GM19372 (cell line): ENCODE measurements at regions not wholly inside any gene's neighbourhood (a gene's known extent, or its start where the extent isn't known, plus 50 kb on each side); places are given as distances from the start of the nearest gene placed in this dataset.
"Not testable (repeated sequence)": the region's sequence is repeated elsewhere in the genome, so short reads cannot be mapped to it uniquely, and the experiment has no call there.

Source experiments
- ATAC-seq: cut with Tn5 transposase; IDR thresholded peaks from one replicate; pipeline ENCODE4 v1.9.1; 2021; ENCODE audit warnings: mild to moderate bottlenecking, low read depth, moderate library complexity; ENCODE audit not compliant: unreplicated experiment

- ATAC-seq = no peak
Observed at GRCh38 chr19:28642787-28643683, 569.9 kb downstream of the UQCRFS1 start.

GRCh38 chr19:28641395-28641794 is 571.6 kb downstream of the UQCRFS1 start:
- ATAC-seq = no peak

- ATAC-seq = no peak
Observed at GRCh38 chr19:28640506-28640905, 572.4 kb downstream of the UQCRFS1 start.

- no peak for ATAC-seq
Observed at GRCh38 chr19:28638445-28638844, 574.5 kb downstream of the UQCRFS1 start.

- ATAC-seq = no peak
Observed at GRCh38 chr19:28636706-28637105, 576.2 kb downstream of the UQCRFS1 start.

GRCh38 chr19:28636016-28636629 is 576.8 kb downstream of the UQCRFS1 start:
- no peak for ATAC-seq

- ATAC-seq = no peak
Observed at GRCh38 chr19:28634837-28635236, 578.1 kb downstream of the UQCRFS1 start.

GRCh38 chr19:28634019-28634328 is 579.0 kb downstream of the UQCRFS1 start:
- no peak for ATAC-seq

- no peak for ATAC-seq
Observed at GRCh38 chr19:28633319-28634018, 579.5 kb downstream of the UQCRFS1 start.

GRCh38 chr19:28632371-28633080 is 580.4 kb downstream of the UQCRFS1 start:
- no peak for ATAC-seq

GRCh38 chr19:28631961-28632360 is 581.0 kb downstream of the UQCRFS1 start:
- ATAC-seq = no peak

- ATAC-seq = no peak
Observed at GRCh38 chr19:28627669-28628068, 585.3 kb downstream of the UQCRFS1 start.

- not testable (repeated sequence) for ATAC-seq
Observed at GRCh38 chr19:28626407-28626806, 586.5 kb downstream of the UQCRFS1 start.

- ATAC-seq = no peak
Observed at GRCh38 chr19:28619816-28620429, 593.0 kb downstream of the UQCRFS1 start.

- no peak for ATAC-seq
Observed at GRCh38 chr19:28618504-28618903, 594.4 kb downstream of the UQCRFS1 start.

- ATAC-seq = no peak
Observed at GRCh38 chr19:28615966-28616365, 597.0 kb downstream of the UQCRFS1 start.

GRCh38 chr19:28615546-28615916 is 597.4 kb downstream of the UQCRFS1 start:
- ATAC-seq = no peak

GRCh38 chr19:28614634-28615545 is 598.1 kb downstream of the UQCRFS1 start:
- no peak for ATAC-seq

GRCh38 chr19:28612275-28612769 is 600.6 kb downstream of the UQCRFS1 start:
- no peak for ATAC-seq
